Calu3 (cell line): ENCODE measurements at regions not wholly inside any gene's neighbourhood (a gene's known extent, or its start where the extent isn't known, plus 50 kb on each side); places are given as distances from the start of the nearest gene placed in this dataset.

ENCODE experiments used
- BruUV-seq: library from RNA; stranded (reverse); fragments of 400-500 nt; replicated peaks from 2 replicates; lab custom pipeline; 2021; lab: Mats Ljungman, UMichigan
- CTCF ChIA-PET: fragments of 300-600 bp; sonication (Branson Sonifier 250); formaldehyde crosslinking; loops from one replicate; lab custom pipeline; 2022; ENCODE audit warnings: antibody characterized with exemption; lab: Charles Lee
- DNase-seq: peaks from one replicate; pipeline ENCODE4 v3.0.0; 2022
- H3K27ac Mint-ChIP-seq: one replicate; pipeline ENCODE4 v1.8.0; 2022; ENCODE audit warnings: mixed read lengths; ENCODE audit not compliant: unreplicated experiment
- H3K27me3 Mint-ChIP-seq: one replicate; pipeline ENCODE4 v1.8.0; 2022; ENCODE audit warnings: mixed read lengths; ENCODE audit not compliant: unreplicated experiment
- H3K36me3 Mint-ChIP-seq: one replicate; pipeline ENCODE4 v1.8.0; 2022; ENCODE audit warnings: mild to moderate bottlenecking, moderate library complexity, mixed read lengths; ENCODE audit not compliant: insufficient read depth, unreplicated experiment
- H3K4me1 Mint-ChIP-seq: one replicate; pipeline ENCODE4 v1.8.0; 2022; ENCODE audit warnings: mild to moderate bottlenecking, low read depth, mixed read lengths; ENCODE audit not compliant: unreplicated experiment
- H3K4me3 Mint-ChIP-seq: one replicate; pipeline ENCODE4 v1.8.0; 2022; ENCODE audit warnings: mild to moderate bottlenecking, low read depth, moderate library complexity, mixed read lengths; ENCODE audit not compliant: unreplicated experiment
- H3K9me3 Mint-ChIP-seq: one replicate; pipeline ENCODE4 v1.8.0; 2022; ENCODE audit warnings: low read depth, mixed read lengths; ENCODE audit not compliant: unreplicated experiment
- CTCF ChIP-seq: fragments of 200-600 bp; IDR thresholded peaks from one replicate; pipeline ENCODE4 v1.8.0; 2022; ENCODE audit warnings: antibody characterized with exemption; ENCODE audit not compliant: unreplicated experiment
- intact Hi-C: fragments of 100-400 bp; cut with micrococcal nuclease; formaldehyde crosslinking; loops from one replicate; pipeline ENCODE4 v1.10.0; 2022; ENCODE audit not compliant: unreplicated experiment

GRCh38 chr1:58412071-58412580, 134.4 kb downstream of the OMA1 start:
- Mint-ChIP-seq H3K27ac (no peak overlapping the region), H3K4me3 (no peak overlapping the region), H3K9me3 (no peaks in the 10 kb centered on the region), H3K4me1 (no peaks in the 10 kb centered on the region), H3K27me3 (peaks cover 20% of the 10 kb centered on the region), H3K36me3 (no peaks in the 10 kb centered on the region)
- BruUV-seq = no TSS peak
- CTCF ChIA-PET = no interaction called here
- DNase-seq = no peak
- TF ChIP-seq CTCF = no peak
- intact Hi-C loops = no loop called here

GRCh38 chr1:58409890-58410289, 136.6 kb downstream of the OMA1 start:
- no peak overlapping the region for H3K27ac Mint-ChIP-seq
- DNase-seq = no peak
- peaks cover 35% of the 10 kb centered on the region for H3K27me3 Mint-ChIP-seq
- H3K9me3 Mint-ChIP-seq = no peaks in the 10 kb centered on the region
- no TSS peak for BruUV-seq
- H3K36me3 Mint-ChIP-seq = no peaks in the 10 kb centered on the region
- CTCF ChIA-PET = no interaction called here
- no peak for TF ChIP-seq CTCF
- H3K4me3 Mint-ChIP-seq = no peak overlapping the region
- intact Hi-C loops = no loop called here
- H3K4me1 Mint-ChIP-seq = no peaks in the 10 kb centered on the region

GRCh38 chr1:58409336-58409735, 137.2 kb downstream of the OMA1 start:
- peaks cover 40% of the 10 kb centered on the region for H3K27me3 Mint-ChIP-seq
- intact Hi-C loops = no loop called here
- no peaks in the 10 kb centered on the region for H3K4me1 Mint-ChIP-seq
- DNase-seq = no peak
- no peak overlapping the region for H3K27ac Mint-ChIP-seq
- no peak for TF ChIP-seq CTCF
- H3K36me3 Mint-ChIP-seq = no peaks in the 10 kb centered on the region
- no peak overlapping the region for H3K4me3 Mint-ChIP-seq
- CTCF ChIA-PET = no interaction called here
- no TSS peak for BruUV-seq
- no peaks in the 10 kb centered on the region for H3K9me3 Mint-ChIP-seq

- H3K36me3 Mint-ChIP-seq = no peaks in the 10 kb centered on the region
Observed at GRCh38 chr1:58406301-58407071, 140.0 kb downstream of the OMA1 start.

More at GRCh38 chr1:58406301-58407071, 140.0 kb downstream of the OMA1 start:
- DNase-seq = no peak
- Mint-ChIP-seq H3K4me3 (no peak overlapping the region), H3K9me3 (no peaks in the 10 kb centered on the region), H3K27ac (no peak overlapping the region), H3K27me3 (peaks cover 54% of the 10 kb centered on the region), H3K4me1 (no peaks in the 10 kb centered on the region)
- no TSS peak for BruUV-seq
- CTCF ChIA-PET = no interaction called here
- no peak for TF ChIP-seq CTCF
- intact Hi-C loops = no loop called here
